HAP-1 (cell line): ENCODE measurements at regions not wholly inside any gene's neighbourhood (a gene's known extent, or its start where the extent isn't known, plus 50 kb on each side); places are given as distances from the start of the nearest gene placed in this dataset.
"Not testable (repeated sequence)": the region's sequence is repeated elsewhere in the genome, so short reads cannot be mapped to it uniquely, and the experiment has no call there.

Experiments
- DNase-seq, 2 experiments: peaks; one replicate each; pipeline ENCODE4 v3.0.0-alpha.2; 2016 to 2020; ENCODE audit warnings: low spot score in 2 of 2
- H3K27me3 ChIP-seq: fragments of 250-450 bp; sonication (Bioruptor Pico); 2 replicates; pipeline ENCODE4 v1.5.1; 2020; ENCODE audit warnings: low read depth, mild to moderate bottlenecking, moderate library complexity
- H3K36me3 ChIP-seq: fragments of 250-450 bp; sonication (Bioruptor Pico); replicated peaks from 2 replicates; pipeline ENCODE4 v1.5.1; 2020; ENCODE audit warnings: mild to moderate bottlenecking
- H3K4me1 ChIP-seq: fragments of 250-450 bp; sonication (Bioruptor Pico); 2 replicates; pipeline ENCODE4 v1.5.1; 2020; ENCODE audit warnings: mild to moderate bottlenecking
- H3K4me3 ChIP-seq: fragments of 250-450 bp; sonication (Bioruptor Pico); 2 replicates; pipeline ENCODE4 v1.5.1; 2020; ENCODE audit warnings: mild to moderate bottlenecking, moderate library complexity
- H3K9me3 ChIP-seq: fragments of 250-450 bp; sonication (Bioruptor Pico); 2 replicates; pipeline ENCODE4 v1.5.1; 2020; ENCODE audit warnings: mild to moderate bottlenecking, moderate library complexity
- in situ Hi-C: fragments of 300-500 bp; cut with MboI; formaldehyde crosslinking; loops from 3 replicates; pipeline ENCODE4 v1.14.3; 2020; ENCODE audit warnings: low sequenced_read_pairs, inconsistent platforms, mixed read lengths

DNA sequence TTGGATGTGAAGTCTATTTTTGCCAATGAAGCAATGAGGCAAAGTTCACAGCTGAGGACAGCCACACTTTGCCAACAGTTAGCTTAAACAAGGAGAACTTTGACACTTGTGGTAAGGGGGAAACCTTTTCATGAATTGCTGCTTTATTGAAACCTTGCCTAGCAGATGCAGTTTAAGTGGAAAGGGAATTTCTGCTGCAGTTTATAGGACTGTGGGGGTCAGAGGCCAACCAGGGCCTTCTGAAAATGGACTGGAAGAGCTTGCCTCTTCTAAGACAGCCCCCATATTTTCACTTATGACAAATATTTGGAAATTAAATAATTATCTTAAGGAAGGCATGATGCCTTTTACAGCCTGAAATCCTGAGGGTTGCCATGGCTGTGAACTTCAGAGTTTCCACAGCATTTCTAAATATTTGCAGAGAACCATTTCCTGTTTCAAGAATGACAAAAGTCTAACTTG, 550.3 kb downstream of the RAB28 start:
- no peak overlapping the region for H3K4me3 ChIP-seq
- no peaks in the 10 kb centered on the region for H3K27me3 ChIP-seq
- no peaks in the 10 kb centered on the region for H3K9me3 ChIP-seq
- H3K36me3 ChIP-seq, result no peaks in the 10 kb centered on the region
- H3K4me1 ChIP-seq, result peaks cover 17% of the 10 kb centered on the region
- in situ Hi-C loops, result no loop called here
- DNase-seq, result no peak

DNA sequence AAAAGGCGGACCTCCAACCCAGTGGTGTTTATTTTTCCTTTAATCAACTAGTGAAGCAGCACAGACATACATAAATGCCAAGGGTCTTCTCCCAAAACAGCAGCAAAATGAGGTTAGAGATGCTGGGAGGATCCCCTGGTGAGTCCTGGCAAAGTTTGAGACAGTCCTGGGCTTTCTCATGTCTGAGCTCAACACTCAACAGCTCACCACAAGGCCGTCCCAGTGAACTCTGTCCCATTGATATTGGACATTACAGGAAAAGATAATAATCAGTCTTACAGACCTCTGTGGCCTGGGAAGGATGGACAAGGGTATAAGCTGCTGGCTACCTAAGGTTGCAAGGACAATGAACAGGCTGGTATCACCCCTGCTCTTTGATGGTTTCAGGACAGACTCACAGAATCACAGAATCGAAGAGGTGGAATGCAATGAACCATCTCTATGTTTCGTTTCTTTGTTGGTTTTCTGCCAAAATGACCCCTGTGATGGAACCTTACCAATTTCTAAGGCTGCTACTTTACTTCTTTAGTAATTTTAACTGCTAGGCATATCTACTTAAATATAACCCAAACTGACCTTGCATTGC, 551.8 kb downstream of the RAB28 start:
- H3K27me3 ChIP-seq, result no peaks in the 10 kb centered on the region
- H3K4me3 ChIP-seq, result no peak overlapping the region
- DNase-seq, result no peak
- in situ Hi-C loops, result no loop called here
- no peaks in the 10 kb centered on the region for H3K9me3 ChIP-seq
- H3K4me1 ChIP-seq, result peaks cover 28% of the 10 kb centered on the region
- H3K36me3 ChIP-seq, result no peaks in the 10 kb centered on the region

DNA sequence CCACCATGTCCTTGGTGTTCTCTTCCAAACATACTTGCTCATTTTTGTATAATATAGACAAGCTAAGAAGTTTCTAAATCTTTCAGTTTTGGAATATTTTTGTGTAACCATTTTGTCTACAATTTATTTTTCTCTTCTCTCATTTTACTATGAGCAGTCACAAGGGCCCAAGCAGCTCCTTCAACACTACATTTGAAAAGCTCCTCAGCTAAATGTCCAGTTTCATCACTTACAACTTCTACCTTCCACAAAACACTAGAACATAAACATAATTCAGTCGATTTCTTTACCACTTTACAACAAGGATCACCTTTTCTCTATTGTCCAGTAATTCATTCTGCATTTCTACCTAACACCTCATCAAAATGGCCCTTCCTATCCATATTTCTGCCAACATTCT, 554.4 kb downstream of the RAB28 start:
- in situ Hi-C loops, result no loop called here
- H3K27me3 ChIP-seq, result no peaks in the 10 kb centered on the region
- no peaks in the 10 kb centered on the region for H3K9me3 ChIP-seq
- H3K4me1 ChIP-seq, result peaks cover 28% of the 10 kb centered on the region
- H3K4me3 ChIP-seq, result no peak overlapping the region
- DNase-seq, result no peak
- no peaks in the 10 kb centered on the region for H3K36me3 ChIP-seq

GRCh38 chr4:12928751-12929150, 555.4 kb downstream of the RAB28 start:
- Histone ChIP-seq H3K4me1 (peaks cover 32% of the 10 kb centered on the region), H3K27me3 (no peaks in the 10 kb centered on the region), H3K36me3 (no peaks in the 10 kb centered on the region), H3K9me3 (no peaks in the 10 kb centered on the region), H3K4me3 (no peak overlapping the region)
- in situ Hi-C loops, result no loop called here
- DNase-seq, result peak; percentile 37 to 98

DNA sequence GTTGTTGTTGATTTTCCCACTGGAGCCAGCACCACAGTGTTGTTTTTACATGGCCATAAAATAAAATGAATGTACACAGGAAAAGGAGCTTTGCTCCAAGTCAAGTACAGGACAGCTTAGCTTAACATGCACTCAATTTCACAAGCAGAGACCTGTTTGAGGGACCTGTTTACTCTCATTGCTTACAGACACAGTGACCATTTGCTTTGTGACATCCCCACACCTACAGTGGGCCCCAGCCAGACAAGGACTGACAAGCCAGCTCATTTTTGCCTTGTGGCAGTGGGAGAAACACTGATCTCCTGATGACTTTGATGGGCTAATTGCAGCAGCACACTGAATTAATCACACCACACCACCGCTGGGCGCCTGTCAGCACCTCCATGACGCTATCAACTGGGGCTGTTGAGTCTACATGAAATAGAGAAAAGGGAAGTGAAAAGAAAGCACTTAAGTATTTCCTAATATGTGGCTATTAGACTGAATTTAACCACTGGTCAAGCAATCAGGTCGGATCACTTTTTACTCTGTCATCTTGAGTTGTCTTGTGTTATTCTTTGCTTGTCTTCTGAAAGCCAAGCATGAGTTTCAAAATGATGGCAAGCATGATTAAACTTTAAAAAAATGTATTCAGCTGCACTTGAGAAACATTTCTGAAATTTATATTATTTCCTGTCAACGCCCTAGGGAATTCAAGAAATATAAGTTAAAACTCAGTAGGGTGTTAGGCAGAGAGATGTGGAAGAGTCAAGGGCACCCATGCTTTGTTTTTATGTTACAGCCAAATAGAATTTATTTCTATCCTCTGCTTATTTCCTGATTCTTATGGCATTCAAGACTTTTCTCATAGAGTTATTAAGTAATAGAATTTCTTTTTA, 557.7 kb downstream of the RAB28 start:
- H3K27me3 ChIP-seq, result no peaks in the 10 kb centered on the region
- no peaks in the 10 kb centered on the region for H3K9me3 ChIP-seq
- peaks cover 36% of the 10 kb centered on the region for H3K4me1 ChIP-seq
- no peak for DNase-seq
- in situ Hi-C loops, result no loop called here
- H3K36me3 ChIP-seq, result no peaks in the 10 kb centered on the region
- H3K4me3 ChIP-seq, result no peak overlapping the region

DNA sequence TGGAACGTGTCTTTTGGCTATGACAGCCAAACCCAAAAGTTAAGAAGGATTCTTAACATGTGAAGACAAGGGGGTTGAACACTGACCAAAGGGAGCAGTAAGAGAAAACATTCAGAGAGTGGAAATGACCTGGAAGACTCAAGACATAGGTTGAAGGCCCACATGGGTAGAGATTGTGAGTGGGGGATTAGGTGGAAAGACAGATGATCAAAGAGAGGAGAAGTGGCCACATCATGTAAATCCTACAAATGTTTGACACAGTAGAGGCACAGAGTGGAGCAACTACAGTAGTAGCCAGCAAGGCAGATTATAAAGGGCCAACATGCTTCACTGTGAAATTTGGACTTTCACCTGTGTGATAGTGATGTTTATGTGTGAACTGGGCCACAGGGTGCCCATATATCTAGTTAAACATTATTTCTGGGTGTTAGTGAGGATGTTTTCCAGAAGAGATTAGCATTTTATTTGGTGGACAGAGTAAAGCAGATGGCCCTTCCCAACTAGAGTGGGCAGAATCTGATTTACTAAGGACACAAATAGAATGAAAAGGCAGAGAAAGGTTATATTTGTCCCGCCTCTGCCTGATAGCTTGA, 559.3 kb downstream of the RAB28 start:
- no peaks in the 10 kb centered on the region for H3K27me3 ChIP-seq

GRCh38 chr4:12924253-12924652, 559.9 kb downstream of the RAB28 start:
- Histone ChIP-seq H3K36me3 (no peaks in the 10 kb centered on the region), H3K4me3 (no peak overlapping the region), H3K4me1 (peaks cover 25% of the 10 kb centered on the region), H3K9me3 (no peaks in the 10 kb centered on the region), H3K27me3 (no peaks in the 10 kb centered on the region)
- in situ Hi-C loops, result no loop called here
- no peak for DNase-seq

More for the DNA sequence above, 559.3 kb downstream of the RAB28 start:
- in situ Hi-C loops, result no loop called here
- Histone ChIP-seq H3K4me1 (peaks cover 31% of the 10 kb centered on the region), H3K4me3 (no peak overlapping the region), H3K9me3 (no peaks in the 10 kb centered on the region), H3K36me3 (no peaks in the 10 kb centered on the region)
- no peak for DNase-seq

DNA sequence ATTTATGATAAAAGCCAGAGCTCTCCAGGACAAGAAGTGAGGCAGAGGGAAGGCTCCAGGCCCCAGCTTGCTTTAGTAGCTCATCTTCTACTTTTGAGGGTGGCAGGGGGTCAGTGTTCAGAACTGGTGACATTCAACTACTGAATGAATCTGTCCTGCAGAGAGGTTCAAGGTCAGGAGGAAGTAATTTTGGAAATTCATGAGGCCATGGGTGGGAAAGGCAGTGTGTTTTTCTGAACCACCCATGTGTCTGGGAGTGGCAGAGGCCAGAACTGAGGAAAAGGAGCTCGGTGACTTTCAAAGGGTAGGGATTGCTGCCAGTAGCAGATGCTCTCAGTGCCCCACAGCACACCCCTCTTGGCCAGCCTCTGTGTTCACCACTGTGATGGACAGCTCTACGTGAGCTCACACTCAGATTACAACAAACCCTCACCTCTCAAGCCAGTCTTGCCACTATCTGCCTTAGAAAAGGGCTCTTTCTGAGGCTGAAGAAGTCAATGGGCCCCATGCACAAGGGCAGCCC, 571.2 kb downstream of the RAB28 start:
- Histone ChIP-seq H3K4me1 (no peaks in the 10 kb centered on the region), H3K36me3 (no peaks in the 10 kb centered on the region), H3K9me3 (no peaks in the 10 kb centered on the region), H3K27me3 (no peaks in the 10 kb centered on the region), H3K4me3 (no peak overlapping the region)
- no peak for DNase-seq
- in situ Hi-C loops, result no loop called here

DNA sequence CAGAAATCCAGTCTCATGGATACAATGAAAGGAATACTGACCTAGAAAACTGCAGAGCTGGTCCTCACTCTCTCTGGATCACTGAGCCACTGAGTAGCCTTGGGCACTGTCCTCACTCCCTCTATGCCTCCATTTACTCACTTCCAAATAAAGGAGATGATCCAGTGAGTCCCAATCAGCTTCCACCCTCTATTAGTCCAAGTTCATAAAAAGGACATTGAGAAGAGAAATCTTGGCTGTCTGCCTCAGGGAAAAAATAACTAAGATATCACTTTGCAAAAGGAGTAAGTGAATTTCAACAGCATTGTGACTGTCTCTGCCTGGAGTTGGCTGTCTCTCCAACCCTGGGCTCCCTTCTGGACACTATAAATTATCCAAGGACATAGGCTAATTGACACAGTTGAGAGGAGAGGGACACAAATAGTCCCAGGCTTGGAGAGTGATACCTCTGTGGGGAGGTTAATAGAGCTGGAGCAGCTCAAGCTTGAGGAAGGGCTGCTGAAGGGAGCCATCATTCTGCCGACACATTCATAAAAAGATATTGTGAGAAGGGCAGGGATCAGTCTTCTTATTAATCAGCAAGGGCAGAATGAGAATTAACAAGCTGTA, 572.3 kb downstream of the RAB28 start:
- Histone ChIP-seq H3K27me3 (no peaks in the 10 kb centered on the region), H3K9me3 (no peaks in the 10 kb centered on the region), H3K4me3 (no peak overlapping the region), H3K36me3 (no peaks in the 10 kb centered on the region), H3K4me1 (no peaks in the 10 kb centered on the region)
- in situ Hi-C loops, result no loop called here
- no peak for DNase-seq

DNA sequence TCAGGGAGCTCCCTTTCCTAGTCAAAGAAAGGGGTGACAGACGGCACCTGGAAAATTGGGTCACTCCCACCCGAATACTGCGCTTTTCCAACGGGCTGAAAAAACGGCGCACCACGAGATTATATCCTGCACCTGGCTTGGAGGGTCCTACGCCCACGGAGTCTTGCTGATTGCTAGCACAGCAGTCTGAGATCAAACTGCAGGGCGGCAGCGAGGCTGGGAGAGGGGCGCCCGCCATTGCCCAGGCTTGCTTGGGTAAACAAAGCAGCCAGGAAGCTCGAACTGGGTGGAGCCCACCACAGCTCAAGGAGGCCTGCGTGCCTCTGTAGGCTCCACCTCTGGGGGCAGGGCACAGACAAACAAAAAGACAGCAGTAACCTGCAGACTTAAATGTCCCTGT, 580.5 kb downstream of the RAB28 start:
- H3K4me3 ChIP-seq, in situ Hi-C loops, DNase-seq: not testable (repeated sequence)

GRCh38 chr4:12902735-12903134, 581.4 kb downstream of the RAB28 start:
- H3K9me3 ChIP-seq, result no peaks in the 10 kb centered on the region
- no peaks in the 10 kb centered on the region for H3K36me3 ChIP-seq
- H3K4me3 ChIP-seq, result no peak overlapping the region
- H3K4me1 ChIP-seq, result no peaks in the 10 kb centered on the region
- H3K27me3 ChIP-seq, result no peaks in the 10 kb centered on the region
- in situ Hi-C loops, result no loop called here
- no peak for DNase-seq

More for the DNA sequence above, 580.5 kb downstream of the RAB28 start:
- not testable (repeated sequence) for H3K36me3 ChIP-seq, H3K9me3 ChIP-seq, H3K27me3 ChIP-seq, H3K4me1 ChIP-seq

DNA sequence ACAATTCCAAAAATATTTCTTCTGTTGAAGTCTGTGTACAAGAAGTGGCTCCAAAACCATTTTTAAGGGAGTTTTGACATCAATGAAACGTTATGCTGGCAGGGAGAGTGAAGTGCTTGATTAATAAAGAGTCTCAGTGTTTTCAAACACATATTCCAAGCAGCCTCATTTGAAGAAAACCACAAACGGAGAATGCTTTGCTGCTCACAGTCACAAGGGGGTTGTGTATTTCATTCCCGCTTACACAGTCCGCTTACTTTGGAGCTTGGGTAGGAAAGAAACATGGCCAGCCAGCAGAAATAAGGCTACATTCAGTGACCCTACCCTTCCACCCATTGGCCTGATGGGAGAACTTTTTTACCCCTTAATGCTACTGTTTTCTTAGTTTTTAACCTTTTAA, 586.2 kb downstream of the RAB28 start:
- no peak for DNase-seq
- H3K27me3 ChIP-seq, result no peaks in the 10 kb centered on the region
- no peaks in the 10 kb centered on the region for H3K36me3 ChIP-seq
- H3K4me3 ChIP-seq, result no peak overlapping the region
- H3K4me1 ChIP-seq, result no peaks in the 10 kb centered on the region
- no peaks in the 10 kb centered on the region for H3K9me3 ChIP-seq
- in situ Hi-C loops, result no loop called here

- H3K9me3 ChIP-seq, result no peaks in the 10 kb centered on the region
- H3K36me3 ChIP-seq, result no peaks in the 10 kb centered on the region
- DNase-seq, result no peak
- in situ Hi-C loops, result no loop called here
- no peak overlapping the region for H3K4me3 ChIP-seq
- H3K4me1 ChIP-seq, result no peaks in the 10 kb centered on the region
- H3K27me3 ChIP-seq, result no peaks in the 10 kb centered on the region
Measured at GRCh38 chr4:12894062-12894461, 590.1 kb downstream of the RAB28 start.

DNA sequence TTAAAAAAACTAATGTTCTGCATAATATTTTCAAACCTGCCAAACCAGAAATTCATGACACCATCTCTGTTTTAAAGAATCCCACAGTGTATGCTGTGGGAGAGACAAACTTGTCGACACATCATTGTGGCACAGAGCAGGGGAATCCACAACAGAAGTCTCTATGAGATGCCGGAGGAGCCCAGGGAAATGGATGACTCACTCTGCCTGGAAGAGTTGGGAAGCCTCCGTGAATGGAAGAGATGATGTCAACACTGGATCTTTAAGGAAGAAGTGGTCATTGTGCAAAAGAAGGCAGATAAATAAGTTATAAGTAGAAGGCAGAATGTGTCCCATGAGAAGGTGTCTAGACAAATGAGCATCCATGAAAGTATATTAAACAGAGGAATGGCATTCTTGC, 595.1 kb downstream of the RAB28 start:
- H3K9me3 ChIP-seq, result no peaks in the 10 kb centered on the region
- H3K4me1 ChIP-seq, result peaks cover 13% of the 10 kb centered on the region
- H3K36me3 ChIP-seq, result no peaks in the 10 kb centered on the region
- DNase-seq, result no peak
- no peaks in the 10 kb centered on the region for H3K27me3 ChIP-seq
- in situ Hi-C loops, result no loop called here
- no peak overlapping the region for H3K4me3 ChIP-seq
